ENCODE measurements at regions not wholly inside any gene's neighbourhood (a gene's known extent, or its start where the extent isn't known, plus 50 kb on each side); places are given as distances from the start of the nearest gene placed in this dataset.
"Not testable (repeated sequence)": the region's sequence is repeated elsewhere in the genome, so short reads cannot be mapped to it uniquely, and the experiment has no call there.

- DNase-seq, result no peak
These were observed 284.5 kb upstream of the POU5F2 start for GRCh38 chr5:94025788-94026473.

- DNase-seq, result no peak
These were observed 283.2 kb upstream of the POU5F2 start for GRCh38 chr5:94024620-94025019.

- DNase-seq, result no peak
These were observed 282.7 kb upstream of the POU5F2 start for GRCh38 chr5:94024101-94024500.

- peak in 1 of 2 experiments; percentile 0 for DNase-seq
These were observed 279.8 kb upstream of the POU5F2 start for GRCh38 chr5:94021246-94021645.

GRCh38 chr5:94017579-94017978 lies 276.2 kb upstream of the POU5F2 start:
- no peak for DNase-seq

GRCh38 chr5:94010814-94011213 lies 269.4 kb upstream of the POU5F2 start:
- DNase-seq, result no peak

- no peak for DNase-seq
These were observed 267.8 kb upstream of the POU5F2 start for GRCh38 chr5:94009161-94009560.

- no peak for DNase-seq
These were observed 257.6 kb upstream of the POU5F2 start for GRCh38 chr5:93998951-93999455.

GRCh38 chr5:93997562-93997961 lies 256.2 kb upstream of the POU5F2 start:
- no peak for DNase-seq

GRCh38 chr5:93995126-93995621 lies 253.8 kb upstream of the POU5F2 start:
- no peak for DNase-seq

GRCh38 chr5:93993161-93993560 lies 251.8 kb upstream of the POU5F2 start:
- DNase-seq, result no peak

GRCh38 chr5:93990504-93991070 lies 249.2 kb upstream of the POU5F2 start:
- DNase-seq, result no peak

GRCh38 chr5:93985940-93986570 lies 244.7 kb upstream of the POU5F2 start:
- not testable (repeated sequence) for DNase-seq

- no peak for DNase-seq
These were observed 236.8 kb upstream of the POU5F2 start for GRCh38 chr5:93978222-93978621.

- DNase-seq, result peak in 1 of 2 experiments; percentile 25
These were observed 226.5 kb upstream of the POU5F2 start for GRCh38 chr5:93967923-93968322.

- DNase-seq, result no peak
These were observed 223.0 kb upstream of the POU5F2 start for GRCh38 chr5:93964421-93964820.

GRCh38 chr5:93960042-93960441 lies 218.6 kb upstream of the POU5F2 start:
- DNase-seq, result no peak

- no peak for DNase-seq
These were observed 214.6 kb upstream of the POU5F2 start for GRCh38 chr5:93956006-93956405.

GRCh38 chr5:93954421-93955069 lies 213.1 kb upstream of the POU5F2 start:
- no peak for DNase-seq

GRCh38 chr5:93953442-93953841 lies 212.0 kb upstream of the POU5F2 start:
- DNase-seq, result no peak

- DNase-seq, result peak in 1 of 2 experiments; percentile 16
These were observed 200.5 kb upstream of the POU5F2 start for GRCh38 chr5:93941897-93942296.

GRCh38 chr5:93933269-93933668 lies 191.9 kb upstream of the POU5F2 start:
- not testable (repeated sequence) for DNase-seq

- no peak for DNase-seq
These were observed 188.7 kb upstream of the POU5F2 start for GRCh38 chr5:93930098-93930497.
